ENCODE measurements at regions not wholly inside any gene's neighbourhood (a gene's known extent, or its start where the extent isn't known, plus 50 kb on each side); places are given as distances from the start of the nearest gene placed in this dataset.

DNA sequence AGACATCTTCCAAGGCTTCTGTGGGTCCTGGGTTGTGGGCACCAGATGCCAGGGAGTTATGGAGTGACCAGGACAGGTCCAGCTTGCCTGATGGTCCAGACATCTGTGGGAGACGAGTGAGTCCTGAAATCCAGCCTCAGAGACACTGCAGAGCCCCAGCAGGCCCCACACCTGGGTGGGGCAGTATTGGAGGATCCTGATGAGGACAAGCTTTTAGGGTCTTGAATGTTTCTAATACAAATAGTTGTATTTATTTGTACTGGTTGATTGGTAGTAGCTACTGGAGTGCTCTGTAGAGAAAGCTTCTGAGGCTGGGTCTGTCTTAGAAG is 67.5 kb upstream of the PRR23C start:
- no peaks in the 10 kb centered on the region for H4K20me1 ChIP-seq (ENCODE audit: insufficient read depth, low read length)
- no peak overlapping the region for H2AK5ac ChIP-seq (ENCODE audit: low read depth, low read length)
- POLR2A ChIA-PET (ENCODE audit: unreplicated experiment) = no interaction called here
- H4K91ac ChIP-seq (ENCODE audit: insufficient read depth, low read depth, low read length) = no peak overlapping the region
- H3K4ac ChIP-seq (ENCODE audit: low read depth, low read length) = no peak overlapping the region
- peaks cover under 1% of the 10 kb centered on the region; the same call in 1 of the 2 replicates for H3K4me1 ChIP-seq (ENCODE audit: control insufficient read depth, insufficient read depth, low read length)
- H3K4me2 ChIP-seq (ENCODE audit: low read depth, low read length) = no peak overlapping the region
- no peak for ATAC-seq (ENCODE audit: low read depth)
- no peak overlapping the region for H3K14ac ChIP-seq (replicated peaks; ENCODE audit: low read depth, low read length)
- no peaks in the 10 kb centered on the region for H3K36me3 ChIP-seq (ENCODE audit: control insufficient read depth, insufficient read depth, low read length)
- peaks cover 29% of the 10 kb centered on the region for H3K27me3 ChIP-seq (ENCODE audit: control insufficient read depth, insufficient read depth, low read length)
- H4K5ac ChIP-seq (ENCODE audit: low read depth, low read length) = no peak overlapping the region
- H3K4me3 ChIP-seq (ENCODE audit: insufficient read depth, low read depth, low read length) = no peak overlapping the region
- no peaks in the 10 kb centered on the region for H3K79me1 ChIP-seq (ENCODE audit: low read depth in 1 of 2, low read length in 2 of 2)
- H2BK5ac ChIP-seq (ENCODE audit: low read depth, low read length, poor library complexity, severe bottlenecking) = no peak overlapping the region
- no peak overlapping the region for H2BK15ac ChIP-seq (ENCODE audit: low read depth, low read length)
- H3K9ac ChIP-seq (ENCODE audit: low read depth, low read length) = no peak overlapping the region
- no peaks in the 10 kb centered on the region; the same call in 1 of the 2 replicates for H3K9me1 ChIP-seq (ENCODE audit: insufficient read depth, low read length)
- peak overlapping the region; percentile 68 for H2AFZ ChIP-seq (replicated peaks; ENCODE audit: low read length, poor library complexity)
- no TSS peak for BruUV-seq (replicated peaks)
- H2BK20ac ChIP-seq (ENCODE audit: low read depth, low read length) = no peak overlapping the region
- H3K23ac ChIP-seq (ENCODE audit: low read depth, low read length) = no peak overlapping the region
- in situ Hi-C loops (cut with MboI; ENCODE audit: low sequenced_read_pairs) (loop anchor here (5.0 to 10.0 kb wide), 2 partner anchors 177 to 220 kb away; no protein-coding TSS in a partner anchor), intact Hi-C loops (cut with micrococcal nuclease) (loop anchor here (2.0 to 5.0 kb wide), 2 partner anchors 175 to 217 kb away; no protein-coding TSS in a partner anchor), dilution Hi-C loops (cut with HindIII; ENCODE audit: low sequenced_read_pairs, unreplicated experiment) (no loop called here)
- H3K18ac ChIP-seq (ENCODE audit: low read depth, low read length) = no peak overlapping the region
- H3K56ac ChIP-seq (ENCODE audit: extremely low read depth, insufficient read depth, low read length) = no peak overlapping the region
- no peak overlapping the region for H3K27ac ChIP-seq (ENCODE audit: insufficient read depth, low read length)
- H2AK9ac ChIP-seq (replicated peaks; ENCODE audit: low read depth, low read length, poor library complexity) = no peak overlapping the region
- TF ChIP-seq, protein P1, sequence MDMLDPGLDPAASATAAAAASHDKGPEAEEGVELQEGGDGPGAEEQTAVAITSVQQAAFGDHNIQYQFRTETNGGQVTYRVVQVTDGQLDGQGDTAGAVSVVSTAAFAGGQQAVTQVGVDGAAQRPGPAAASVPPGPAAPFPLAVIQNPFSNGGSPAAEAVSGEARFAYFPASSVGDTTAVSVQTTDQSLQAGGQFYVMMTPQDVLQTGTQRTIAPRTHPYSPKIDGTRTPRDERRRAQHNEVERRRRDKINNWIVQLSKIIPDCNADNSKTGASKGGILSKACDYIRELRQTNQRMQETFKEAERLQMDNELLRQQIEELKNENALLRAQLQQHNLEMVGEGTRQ (IDR thresholded peaks at IDR 0.05; ENCODE audit: low read depth, low read length) = no peak
- no peak for TF ChIP-seq RAD21 (IDR thresholded peaks at IDR 0.05; ENCODE audit: low read length)
- TF ChIP-seq CEBPB (IDR thresholded peaks at IDR 0.05; ENCODE audit: low read depth, low read length) = no peak
- no peak for TF ChIP-seq NFE2L2 (IDR thresholded peaks at IDR 0.05; ENCODE audit: low read depth, low read length)
- no peak for TF ChIP-seq MXI1 (IDR thresholded peaks at IDR 0.05; ENCODE audit: borderline replicate concordance, low read depth, low read length)
- TF ChIP-seq BHLHE40 (IDR thresholded peaks at IDR 0.05; ENCODE audit: low read depth, low read length) = no peak
- TF ChIP-seq, protein P2, sequence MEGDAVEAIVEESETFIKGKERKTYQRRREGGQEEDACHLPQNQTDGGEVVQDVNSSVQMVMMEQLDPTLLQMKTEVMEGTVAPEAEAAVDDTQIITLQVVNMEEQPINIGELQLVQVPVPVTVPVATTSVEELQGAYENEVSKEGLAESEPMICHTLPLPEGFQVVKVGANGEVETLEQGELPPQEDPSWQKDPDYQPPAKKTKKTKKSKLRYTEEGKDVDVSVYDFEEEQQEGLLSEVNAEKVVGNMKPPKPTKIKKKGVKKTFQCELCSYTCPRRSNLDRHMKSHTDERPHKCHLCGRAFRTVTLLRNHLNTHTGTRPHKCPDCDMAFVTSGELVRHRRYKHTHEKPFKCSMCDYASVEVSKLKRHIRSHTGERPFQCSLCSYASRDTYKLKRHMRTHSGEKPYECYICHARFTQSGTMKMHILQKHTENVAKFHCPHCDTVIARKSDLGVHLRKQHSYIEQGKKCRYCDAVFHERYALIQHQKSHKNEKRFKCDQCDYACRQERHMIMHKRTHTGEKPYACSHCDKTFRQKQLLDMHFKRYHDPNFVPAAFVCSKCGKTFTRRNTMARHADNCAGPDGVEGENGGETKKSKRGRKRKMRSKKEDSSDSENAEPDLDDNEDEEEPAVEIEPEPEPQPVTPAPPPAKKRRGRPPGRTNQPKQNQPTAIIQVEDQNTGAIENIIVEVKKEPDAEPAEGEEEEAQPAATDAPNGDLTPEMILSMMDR (conservative IDR thresholded peaks at IDR 0.05; ENCODE audit: low read depth, low read length) = no peak
- no peak for TF ChIP-seq CHD1 (IDR thresholded peaks at IDR 0.05; ENCODE audit: low read depth, low read length)
- TF ChIP-seq POLR2A (IDR thresholded peaks at IDR 0.05; ENCODE audit: low read depth, low read length) = no peak
- TF ChIP-seq, protein P3, sequence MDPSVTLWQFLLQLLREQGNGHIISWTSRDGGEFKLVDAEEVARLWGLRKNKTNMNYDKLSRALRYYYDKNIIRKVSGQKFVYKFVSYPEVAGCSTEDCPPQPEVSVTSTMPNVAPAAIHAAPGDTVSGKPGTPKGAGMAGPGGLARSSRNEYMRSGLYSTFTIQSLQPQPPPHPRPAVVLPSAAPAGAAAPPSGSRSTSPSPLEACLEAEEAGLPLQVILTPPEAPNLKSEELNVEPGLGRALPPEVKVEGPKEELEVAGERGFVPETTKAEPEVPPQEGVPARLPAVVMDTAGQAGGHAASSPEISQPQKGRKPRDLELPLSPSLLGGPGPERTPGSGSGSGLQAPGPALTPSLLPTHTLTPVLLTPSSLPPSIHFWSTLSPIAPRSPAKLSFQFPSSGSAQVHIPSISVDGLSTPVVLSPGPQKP (IDR thresholded peaks at IDR 0.05; ENCODE audit: borderline replicate concordance, low read depth, low read length) = no peak
- 0% methylated on average over 1 of the region's 1 CpG; no CpG with 5 or more reads in 1 of the 2 experiments for WGBS, 2 experiments (ENCODE audit: extremely low coverage in 2 of 2, insufficient read length in 1 of 2)
- no peak overlapping the region for H2BK120ac ChIP-seq (ENCODE audit: low read depth, low read length)
- H4K8ac ChIP-seq (ENCODE audit: low read depth in 2 of 2, low read length in 2 of 2) = no peak overlapping the region
- DNase-seq = no peak
- CTCF ChIA-PET = interaction anchor here (0.6 to 4.2 kb wide), 20 partner anchors 9 to 220 kb away, joined by 3 to 45 read pairs (median 3); no protein-coding TSS in a partner anchor
- H3K9me3 ChIP-seq (ENCODE audit: control insufficient read depth, insufficient read depth, low read length) = no peaks in the 10 kb centered on the region

Data from IMR-90 (cell line).